PFSK-1 (cell line): ENCODE measurements at regions not wholly inside any gene's neighbourhood (a gene's known extent, or its start where the extent isn't known, plus 50 kb on each side); places are given as distances from the start of the nearest gene placed in this dataset.

ENCODE experiments used
- FOXP2 ChIP-seq: optimal IDR thresholded peaks from 2 replicates; pipeline ENCODE3; 2011; ENCODE audit warnings: borderline replicate concordance, control low read depth, inconsistent platforms; ENCODE audit not compliant: insufficient read depth; ENCODE audit errors: extremely low read length, extremely low read depth
- POLR2AphosphoS5 ChIP-seq: IDR thresholded peaks from 2 replicates; pipeline ENCODE4 v1.6.1; 2012; ENCODE audit warnings: low read depth, mild to moderate bottlenecking, control low read depth, low read length, moderate library complexity
- SIN3A ChIP-seq: IDR thresholded peaks from 2 replicates; pipeline ENCODE4 v1.6.1; 2012; ENCODE audit warnings: mild to moderate bottlenecking, low read length, moderate library complexity, borderline replicate concordance; ENCODE audit not compliant: insufficient read depth
- TAF1 ChIP-seq: IDR thresholded peaks from 2 replicates; pipeline ENCODE4 v1.6.1; 2012; ENCODE audit warnings: low read length, control low read depth, borderline replicate concordance; ENCODE audit not compliant: insufficient read depth
- TF ChIP-seq, protein P1 (sequence below), 2 experiments: IDR thresholded peaks; 2 replicates each; pipeline versions ENCODE4 v1.6.1 to v1.8.0; 2011 to 2012; ENCODE audit warnings: low read depth in 2 of 2, low read length in 2 of 2, control low read depth in 1 of 2, inconsistent platforms in 1 of 2, mild to moderate bottlenecking in 1 of 2, moderate library complexity in 1 of 2; ENCODE audit not compliant: insufficient read depth in 1 of 2

DNA sequence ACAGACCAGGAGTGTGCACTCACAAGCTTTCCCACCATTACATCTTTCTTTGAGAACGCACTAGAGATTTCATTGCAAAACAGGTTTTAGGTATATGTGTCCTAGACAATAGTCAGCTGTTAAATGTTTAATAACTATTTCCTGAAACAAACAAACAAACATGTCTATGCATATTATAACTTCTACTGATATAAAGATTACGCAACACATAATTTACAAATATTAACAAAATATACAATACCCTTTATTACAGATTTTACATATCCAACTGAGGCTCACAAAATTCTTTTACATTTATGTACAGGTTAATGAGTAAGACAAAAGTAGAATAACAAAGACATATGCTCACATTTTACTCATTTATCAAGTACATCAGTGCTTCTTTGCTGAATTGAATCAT is 1554.0 kb upstream of the PCDH10 start:
- TF ChIP-seq FOXP2: no peak
- no peak for TF ChIP-seq POLR2AphosphoS5
- TF ChIP-seq TAF1: no peak
- TF ChIP-seq SIN3A: no peak
- TF ChIP-seq, protein P1, sequence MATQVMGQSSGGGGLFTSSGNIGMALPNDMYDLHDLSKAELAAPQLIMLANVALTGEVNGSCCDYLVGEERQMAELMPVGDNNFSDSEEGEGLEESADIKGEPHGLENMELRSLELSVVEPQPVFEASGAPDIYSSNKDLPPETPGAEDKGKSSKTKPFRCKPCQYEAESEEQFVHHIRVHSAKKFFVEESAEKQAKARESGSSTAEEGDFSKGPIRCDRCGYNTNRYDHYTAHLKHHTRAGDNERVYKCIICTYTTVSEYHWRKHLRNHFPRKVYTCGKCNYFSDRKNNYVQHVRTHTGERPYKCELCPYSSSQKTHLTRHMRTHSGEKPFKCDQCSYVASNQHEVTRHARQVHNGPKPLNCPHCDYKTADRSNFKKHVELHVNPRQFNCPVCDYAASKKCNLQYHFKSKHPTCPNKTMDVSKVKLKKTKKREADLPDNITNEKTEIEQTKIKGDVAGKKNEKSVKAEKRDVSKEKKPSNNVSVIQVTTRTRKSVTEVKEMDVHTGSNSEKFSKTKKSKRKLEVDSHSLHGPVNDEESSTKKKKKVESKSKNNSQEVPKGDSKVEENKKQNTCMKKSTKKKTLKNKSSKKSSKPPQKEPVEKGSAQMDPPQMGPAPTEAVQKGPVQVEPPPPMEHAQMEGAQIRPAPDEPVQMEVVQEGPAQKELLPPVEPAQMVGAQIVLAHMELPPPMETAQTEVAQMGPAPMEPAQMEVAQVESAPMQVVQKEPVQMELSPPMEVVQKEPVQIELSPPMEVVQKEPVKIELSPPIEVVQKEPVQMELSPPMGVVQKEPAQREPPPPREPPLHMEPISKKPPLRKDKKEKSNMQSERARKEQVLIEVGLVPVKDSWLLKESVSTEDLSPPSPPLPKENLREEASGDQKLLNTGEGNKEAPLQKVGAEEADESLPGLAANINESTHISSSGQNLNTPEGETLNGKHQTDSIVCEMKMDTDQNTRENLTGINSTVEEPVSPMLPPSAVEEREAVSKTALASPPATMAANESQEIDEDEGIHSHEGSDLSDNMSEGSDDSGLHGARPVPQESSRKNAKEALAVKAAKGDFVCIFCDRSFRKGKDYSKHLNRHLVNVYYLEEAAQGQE (IDR thresholded peaks at IDR 0.05; ENCODE audit: insufficient read depth in 1 of 2, low read depth in 2 of 2, low read length in 2 of 2): no peak

DNA sequence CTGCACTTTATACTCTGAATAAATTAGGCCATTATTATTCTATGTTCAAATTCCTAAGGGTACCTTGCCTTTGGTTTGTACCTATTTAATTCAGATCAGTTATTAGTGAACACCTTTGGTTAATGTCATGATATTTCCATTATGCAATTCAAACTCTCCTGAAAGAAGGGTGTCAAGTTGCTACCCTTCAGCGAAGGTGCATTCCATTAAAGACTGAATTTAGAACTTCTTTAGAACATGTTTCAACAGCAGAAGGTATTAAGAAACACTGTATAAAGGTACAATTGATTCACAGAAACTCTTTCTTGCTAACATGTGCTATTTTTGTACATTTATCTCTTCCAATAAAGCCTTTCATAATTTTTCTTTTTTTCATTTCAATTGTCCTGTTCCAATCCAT is 1545.4 kb upstream of the PCDH10 start:
- TF ChIP-seq TAF1 (no peak), POLR2AphosphoS5 (no peak), SIN3A (no peak), FOXP2 (no peak)
- TF ChIP-seq, protein P1 (IDR thresholded peaks at IDR 0.05; ENCODE audit: insufficient read depth in 1 of 2, low read depth in 2 of 2, low read length in 2 of 2): no peak

DNA sequence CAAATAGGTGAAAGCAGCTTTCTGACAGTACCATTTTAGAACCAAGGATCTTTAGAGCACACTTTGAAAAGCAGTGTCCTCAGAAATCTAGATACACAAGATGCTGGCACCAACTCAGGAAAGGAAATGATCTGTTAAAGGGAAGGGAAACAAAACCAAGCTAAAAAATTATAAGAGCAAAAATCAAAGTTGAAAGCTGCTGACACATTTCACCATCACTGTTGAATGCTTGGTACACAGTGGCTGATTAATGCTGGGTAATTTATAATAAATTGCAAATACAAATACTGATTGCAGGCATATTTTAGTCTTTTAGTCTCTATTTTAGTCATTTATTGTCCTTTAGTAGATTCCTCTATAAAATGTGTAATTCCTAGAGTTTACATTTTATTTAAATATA is 1540.1 kb upstream of the PCDH10 start:
- no peak for TF ChIP-seq POLR2AphosphoS5
- TF ChIP-seq TAF1: no peak
- TF ChIP-seq, protein P1 (IDR thresholded peaks at IDR 0.05; ENCODE audit: insufficient read depth in 1 of 2, low read depth in 2 of 2, low read length in 2 of 2): no peak
- no peak for TF ChIP-seq FOXP2
- no peak for TF ChIP-seq SIN3A

DNA sequence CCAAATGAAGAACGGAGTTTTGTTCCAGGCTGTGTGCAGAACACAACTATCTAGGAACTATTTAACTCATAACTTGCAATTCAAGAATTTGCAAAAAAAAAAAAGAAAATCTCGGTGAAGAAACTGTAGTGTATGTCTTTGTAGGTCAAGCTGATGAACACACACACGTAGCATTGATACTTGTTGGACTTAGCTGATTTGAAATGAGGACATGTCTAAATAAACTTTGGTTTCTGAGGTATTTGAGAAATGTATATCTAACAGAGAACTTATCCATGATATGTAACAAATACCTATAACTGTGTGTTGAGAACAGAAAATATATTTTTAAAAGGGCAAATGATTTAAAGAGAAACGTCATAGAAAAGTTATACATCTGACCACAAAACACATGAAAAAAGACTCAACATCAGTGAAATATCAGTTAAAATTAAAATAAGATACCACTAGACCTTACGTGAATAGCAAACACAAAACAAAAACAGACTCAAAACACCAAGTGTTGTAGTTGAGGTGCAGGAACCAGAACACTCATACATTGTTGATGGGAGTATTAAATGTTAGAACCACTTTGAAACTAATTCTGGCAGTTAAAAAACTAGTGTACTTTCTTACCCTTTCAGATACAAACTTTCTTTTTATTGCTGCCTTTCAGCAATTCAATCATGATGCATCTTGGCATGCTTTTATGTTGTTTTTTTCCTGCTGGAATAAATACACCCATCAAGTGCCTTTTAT is 1535.8 kb upstream of the PCDH10 start:
- TF ChIP-seq SIN3A (no peak), POLR2AphosphoS5 (no peak), TAF1 (no peak), FOXP2 (no peak)
- TF ChIP-seq, protein P1 (IDR thresholded peaks at IDR 0.05; ENCODE audit: insufficient read depth in 1 of 2, low read depth in 2 of 2, low read length in 2 of 2): no peak
